PFSK-1 (cell line): ENCODE measurements at regions not wholly inside any gene's neighbourhood (a gene's known extent, or its start where the extent isn't known, plus 50 kb on each side); places are given as distances from the start of the nearest gene placed in this dataset.

ENCODE experiments used
- FOXP2 ChIP-seq: optimal IDR thresholded peaks from 2 replicates; pipeline ENCODE3; 2011; ENCODE audit warnings: borderline replicate concordance, control low read depth, inconsistent platforms; ENCODE audit not compliant: insufficient read depth; ENCODE audit errors: extremely low read length, extremely low read depth
- POLR2AphosphoS5 ChIP-seq: IDR thresholded peaks from 2 replicates; pipeline ENCODE4 v1.6.1; 2012; ENCODE audit warnings: low read depth, mild to moderate bottlenecking, control low read depth, low read length, moderate library complexity
- SIN3A ChIP-seq: IDR thresholded peaks from 2 replicates; pipeline ENCODE4 v1.6.1; 2012; ENCODE audit warnings: mild to moderate bottlenecking, low read length, moderate library complexity, borderline replicate concordance; ENCODE audit not compliant: insufficient read depth
- TF ChIP-seq, protein P1 (sequence below), 2 experiments: IDR thresholded peaks; 2 replicates each; pipeline versions ENCODE4 v1.6.1 to v1.8.0; 2011 to 2012; ENCODE audit warnings: low read depth in 2 of 2, low read length in 2 of 2, control low read depth in 1 of 2, inconsistent platforms in 1 of 2, mild to moderate bottlenecking in 1 of 2, moderate library complexity in 1 of 2; ENCODE audit not compliant: insufficient read depth in 1 of 2

DNA sequence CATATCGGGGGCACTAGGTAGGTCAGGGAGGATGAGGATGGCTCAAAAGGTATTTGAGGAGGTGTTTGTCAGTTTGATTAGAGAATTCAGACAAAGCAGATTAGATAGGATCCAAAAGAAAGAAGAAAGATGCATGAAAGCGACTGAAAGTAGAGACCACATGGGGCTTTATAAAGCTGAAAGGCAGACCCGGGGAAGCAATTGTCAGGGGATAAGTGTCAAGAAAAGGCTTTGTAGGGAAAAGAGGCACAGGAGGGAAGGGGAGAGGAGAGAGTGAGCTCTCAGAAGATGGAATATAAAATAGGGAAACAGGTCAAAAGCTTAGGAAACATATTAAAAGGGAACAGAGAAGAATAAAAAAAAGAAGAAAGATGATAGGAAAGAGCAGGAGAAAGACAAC is 308.2 kb upstream of the RORA start:
- no peak for TF ChIP-seq POLR2AphosphoS5
- TF ChIP-seq, protein P1, sequence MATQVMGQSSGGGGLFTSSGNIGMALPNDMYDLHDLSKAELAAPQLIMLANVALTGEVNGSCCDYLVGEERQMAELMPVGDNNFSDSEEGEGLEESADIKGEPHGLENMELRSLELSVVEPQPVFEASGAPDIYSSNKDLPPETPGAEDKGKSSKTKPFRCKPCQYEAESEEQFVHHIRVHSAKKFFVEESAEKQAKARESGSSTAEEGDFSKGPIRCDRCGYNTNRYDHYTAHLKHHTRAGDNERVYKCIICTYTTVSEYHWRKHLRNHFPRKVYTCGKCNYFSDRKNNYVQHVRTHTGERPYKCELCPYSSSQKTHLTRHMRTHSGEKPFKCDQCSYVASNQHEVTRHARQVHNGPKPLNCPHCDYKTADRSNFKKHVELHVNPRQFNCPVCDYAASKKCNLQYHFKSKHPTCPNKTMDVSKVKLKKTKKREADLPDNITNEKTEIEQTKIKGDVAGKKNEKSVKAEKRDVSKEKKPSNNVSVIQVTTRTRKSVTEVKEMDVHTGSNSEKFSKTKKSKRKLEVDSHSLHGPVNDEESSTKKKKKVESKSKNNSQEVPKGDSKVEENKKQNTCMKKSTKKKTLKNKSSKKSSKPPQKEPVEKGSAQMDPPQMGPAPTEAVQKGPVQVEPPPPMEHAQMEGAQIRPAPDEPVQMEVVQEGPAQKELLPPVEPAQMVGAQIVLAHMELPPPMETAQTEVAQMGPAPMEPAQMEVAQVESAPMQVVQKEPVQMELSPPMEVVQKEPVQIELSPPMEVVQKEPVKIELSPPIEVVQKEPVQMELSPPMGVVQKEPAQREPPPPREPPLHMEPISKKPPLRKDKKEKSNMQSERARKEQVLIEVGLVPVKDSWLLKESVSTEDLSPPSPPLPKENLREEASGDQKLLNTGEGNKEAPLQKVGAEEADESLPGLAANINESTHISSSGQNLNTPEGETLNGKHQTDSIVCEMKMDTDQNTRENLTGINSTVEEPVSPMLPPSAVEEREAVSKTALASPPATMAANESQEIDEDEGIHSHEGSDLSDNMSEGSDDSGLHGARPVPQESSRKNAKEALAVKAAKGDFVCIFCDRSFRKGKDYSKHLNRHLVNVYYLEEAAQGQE (IDR thresholded peaks at IDR 0.05; ENCODE audit: insufficient read depth in 1 of 2, low read depth in 2 of 2, low read length in 2 of 2): no peak
- TF ChIP-seq FOXP2: no peak
- no peak for TF ChIP-seq SIN3A
